IPS-20b (cell line): ENCODE measurements at regions not wholly inside any gene's neighbourhood (a gene's known extent, or its start where the extent isn't known, plus 50 kb on each side); places are given as distances from the start of the nearest gene placed in this dataset.

ENCODE experiments used
- H3K27ac ChIP-seq: one replicate; pipeline ENCODE4 v1.5.1; 2013; ENCODE audit warnings: low read length
- H3K27me3 ChIP-seq: 2 replicates; pipeline ENCODE4 v1.6.1; 2013; ENCODE audit warnings: mild to moderate bottlenecking, low read length, inconsistent platforms; ENCODE audit not compliant: insufficient read depth
- H3K36me3 ChIP-seq: 2 replicates; pipeline ENCODE4 v1.6.1; 2013; ENCODE audit warnings: low read depth, mild to moderate bottlenecking, inconsistent platforms, low read length, moderate library complexity; ENCODE audit not compliant: insufficient read depth
- H3K4me1 ChIP-seq: 2 replicates; pipeline ENCODE4 v1.6.1; 2013; ENCODE audit warnings: mild to moderate bottlenecking, control low read depth, inconsistent platforms, low read length, moderate library complexity; ENCODE audit not compliant: insufficient read depth
- H3K4me3 ChIP-seq: 2 replicates; pipeline ENCODE4 v1.5.1; 2013; ENCODE audit warnings: mild to moderate bottlenecking, low read length, inconsistent platforms
- H3K9ac ChIP-seq: 2 replicates; pipeline ENCODE4 v1.6.1; 2013; ENCODE audit warnings: low read depth, mild to moderate bottlenecking, inconsistent platforms, low read length, moderate library complexity
- H3K9me3 ChIP-seq: 2 replicates; pipeline ENCODE4 v1.6.1; 2013; ENCODE audit warnings: mild to moderate bottlenecking, low read depth, low read length, inconsistent platforms; ENCODE audit not compliant: insufficient read depth

- no peaks in the 10 kb centered on the region for H3K36me3 ChIP-seq
- peaks cover 40% of the 10 kb centered on the region for H3K27me3 ChIP-seq
- H3K4me1 ChIP-seq: peaks cover 14% of the 10 kb centered on the region; the same call in 1 of the 2 replicates
- peak overlapping the region; percentile 43; the same call in 1 of the 2 replicates for H3K4me3 ChIP-seq
- no peak overlapping the region for H3K9ac ChIP-seq
- no peak overlapping the region for H3K27ac ChIP-seq
- H3K9me3 ChIP-seq: no peaks in the 10 kb centered on the region
Measured at GRCh38 chr19:29308977-29309590, 96.1 kb upstream of the UQCRFS1 start.

GRCh38 chr19:29309637-29310036 is 96.7 kb upstream of the UQCRFS1 start:
- H3K27ac ChIP-seq: no peak overlapping the region
- H3K27me3 ChIP-seq: peaks cover 40% of the 10 kb centered on the region
- no peak overlapping the region for H3K9ac ChIP-seq
- no peaks in the 10 kb centered on the region for H3K9me3 ChIP-seq
- no peaks in the 10 kb centered on the region for H3K36me3 ChIP-seq
- H3K4me1 ChIP-seq: peaks cover 14% of the 10 kb centered on the region; the same call in 1 of the 2 replicates
- peak overlapping the region; percentile 43; the same call in 1 of the 2 replicates for H3K4me3 ChIP-seq

- H3K9me3 ChIP-seq: no peaks in the 10 kb centered on the region
- no peak overlapping the region for H3K9ac ChIP-seq
- H3K27me3 ChIP-seq: peaks cover 40% of the 10 kb centered on the region
- H3K27ac ChIP-seq: no peak overlapping the region
- H3K4me3 ChIP-seq: no peak overlapping the region
- peaks cover 18% of the 10 kb centered on the region; the same call in 1 of the 2 replicates for H3K4me1 ChIP-seq
- H3K36me3 ChIP-seq: no peaks in the 10 kb centered on the region
Measured at GRCh38 chr19:29311191-29311790, 98.3 kb upstream of the UQCRFS1 start.

GRCh38 chr19:29315556-29316190 is 102.7 kb upstream of the UQCRFS1 start:
- no peak overlapping the region for H3K27ac ChIP-seq
- no peak overlapping the region for H3K9ac ChIP-seq
- no peaks in the 10 kb centered on the region for H3K9me3 ChIP-seq
- no peak overlapping the region for H3K4me3 ChIP-seq
- no peaks in the 10 kb centered on the region for H3K36me3 ChIP-seq
- peaks cover 15% of the 10 kb centered on the region for H3K27me3 ChIP-seq
- peaks cover 9% of the 10 kb centered on the region; the same call in 1 of the 2 replicates for H3K4me1 ChIP-seq

GRCh38 chr19:29318581-29318980 is 105.6 kb upstream of the UQCRFS1 start:
- H3K27me3 ChIP-seq: no peaks in the 10 kb centered on the region
- peaks cover 3% of the 10 kb centered on the region; the same call in 1 of the 2 replicates for H3K4me1 ChIP-seq
- H3K36me3 ChIP-seq: no peaks in the 10 kb centered on the region
- H3K9ac ChIP-seq: no peak overlapping the region
- no peaks in the 10 kb centered on the region for H3K9me3 ChIP-seq
- no peak overlapping the region for H3K4me3 ChIP-seq
- no peak overlapping the region for H3K27ac ChIP-seq

- Histone ChIP-seq H3K4me1 (peaks cover 3% of the 10 kb centered on the region; the same call in 1 of the 2 replicates), H3K9ac (no peak overlapping the region), H3K9me3 (no peaks in the 10 kb centered on the region), H3K36me3 (no peaks in the 10 kb centered on the region), H3K27ac (no peak overlapping the region), H3K27me3 (no peaks in the 10 kb centered on the region; the same call in 1 of the 2 replicates), H3K4me3 (no peak overlapping the region)
Measured at GRCh38 chr19:29320086-29320485, 107.1 kb upstream of the UQCRFS1 start.

GRCh38 chr19:29320618-29321017 is 107.7 kb upstream of the UQCRFS1 start:
- H3K9me3 ChIP-seq: no peaks in the 10 kb centered on the region
- peaks cover 2% of the 10 kb centered on the region; the same call in 1 of the 2 replicates for H3K4me1 ChIP-seq
- no peak overlapping the region for H3K9ac ChIP-seq
- no peak overlapping the region for H3K27ac ChIP-seq
- no peak overlapping the region for H3K4me3 ChIP-seq
- no peaks in the 10 kb centered on the region; the same call in 1 of the 2 replicates for H3K27me3 ChIP-seq
- H3K36me3 ChIP-seq: no peaks in the 10 kb centered on the region

- H3K27ac ChIP-seq: no peak overlapping the region
- no peak overlapping the region for H3K4me3 ChIP-seq
- no peaks in the 10 kb centered on the region for H3K9me3 ChIP-seq
- no peaks in the 10 kb centered on the region; the same call in 1 of the 2 replicates for H3K27me3 ChIP-seq
- H3K36me3 ChIP-seq: no peaks in the 10 kb centered on the region
- no peaks in the 10 kb centered on the region for H3K4me1 ChIP-seq
- no peak overlapping the region for H3K9ac ChIP-seq
Measured at GRCh38 chr19:29321116-29321515, 108.2 kb upstream of the UQCRFS1 start.

GRCh38 chr19:29323021-29323430 is 110.1 kb upstream of the UQCRFS1 start:
- Histone ChIP-seq H3K9me3 (no peaks in the 10 kb centered on the region), H3K9ac (no peak overlapping the region), H3K36me3 (no peaks in the 10 kb centered on the region), H3K4me3 (no peak overlapping the region), H3K27ac (no peak overlapping the region), H3K27me3 (no peaks in the 10 kb centered on the region; the same call in 1 of the 2 replicates), H3K4me1 (no peaks in the 10 kb centered on the region)

- Histone ChIP-seq H3K4me3 (no peak overlapping the region), H3K9ac (no peak overlapping the region), H3K36me3 (no peaks in the 10 kb centered on the region), H3K9me3 (no peaks in the 10 kb centered on the region), H3K4me1 (no peaks in the 10 kb centered on the region), H3K27ac (no peak overlapping the region), H3K27me3 (no peaks in the 10 kb centered on the region; the same call in 1 of the 2 replicates)
Measured at GRCh38 chr19:29323440-29324290, 110.7 kb upstream of the UQCRFS1 start.

GRCh38 chr19:29324291-29324680 is 111.3 kb upstream of the UQCRFS1 start:
- Histone ChIP-seq H3K4me1 (no peaks in the 10 kb centered on the region), H3K36me3 (no peaks in the 10 kb centered on the region)

More at GRCh38 chr19:29324291-29324680, 111.3 kb upstream of the UQCRFS1 start:
- Histone ChIP-seq H3K9me3 (no peaks in the 10 kb centered on the region), H3K27ac (no peak overlapping the region), H3K9ac (no peak overlapping the region), H3K27me3 (no peaks in the 10 kb centered on the region; the same call in 1 of the 2 replicates), H3K4me3 (no peak overlapping the region)
